ENCODE measurements at regions not wholly inside any gene's neighbourhood (a gene's known extent, or its start where the extent isn't known, plus 50 kb on each side); places are given as distances from the start of the nearest gene placed in this dataset.

GRCh38 chr15:29433050-29433318 is 163.4 kb upstream of the NSMCE3 start:
- TF ChIP-seq CTCF (IDR thresholded peaks at IDR 0.05; ENCODE audit: low read length) (no peak), EZH2 (IDR thresholded peaks at IDR 0.05; ENCODE audit: borderline replicate concordance, low read length) (no peak)
